ENCODE measurements at regions not wholly inside any gene's neighbourhood (a gene's known extent, or its start where the extent isn't known, plus 50 kb on each side); places are given as distances from the start of the nearest gene placed in this dataset.

- no peak overlapping the region for H3K4me3 ChIP-seq (ENCODE audit: low read depth, low read length)
- TF ChIP-seq, protein P1, sequence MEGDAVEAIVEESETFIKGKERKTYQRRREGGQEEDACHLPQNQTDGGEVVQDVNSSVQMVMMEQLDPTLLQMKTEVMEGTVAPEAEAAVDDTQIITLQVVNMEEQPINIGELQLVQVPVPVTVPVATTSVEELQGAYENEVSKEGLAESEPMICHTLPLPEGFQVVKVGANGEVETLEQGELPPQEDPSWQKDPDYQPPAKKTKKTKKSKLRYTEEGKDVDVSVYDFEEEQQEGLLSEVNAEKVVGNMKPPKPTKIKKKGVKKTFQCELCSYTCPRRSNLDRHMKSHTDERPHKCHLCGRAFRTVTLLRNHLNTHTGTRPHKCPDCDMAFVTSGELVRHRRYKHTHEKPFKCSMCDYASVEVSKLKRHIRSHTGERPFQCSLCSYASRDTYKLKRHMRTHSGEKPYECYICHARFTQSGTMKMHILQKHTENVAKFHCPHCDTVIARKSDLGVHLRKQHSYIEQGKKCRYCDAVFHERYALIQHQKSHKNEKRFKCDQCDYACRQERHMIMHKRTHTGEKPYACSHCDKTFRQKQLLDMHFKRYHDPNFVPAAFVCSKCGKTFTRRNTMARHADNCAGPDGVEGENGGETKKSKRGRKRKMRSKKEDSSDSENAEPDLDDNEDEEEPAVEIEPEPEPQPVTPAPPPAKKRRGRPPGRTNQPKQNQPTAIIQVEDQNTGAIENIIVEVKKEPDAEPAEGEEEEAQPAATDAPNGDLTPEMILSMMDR (IDR thresholded peaks at IDR 0.05; ENCODE audit: insufficient read depth, low read depth, low read length), result no peak
- DNase-seq (ENCODE audit: low read depth), result no peak
Measured at GRCh38 chr10:121316432-121316831, 281.8 kb downstream of the FGFR2 start.

- no peak for DNase-seq (ENCODE audit: low read depth)
- TF ChIP-seq, protein P1 (IDR thresholded peaks at IDR 0.05; ENCODE audit: insufficient read depth, low read depth, low read length), result no peak
- H3K4me3 ChIP-seq (ENCODE audit: low read depth, low read length), result no peak overlapping the region
Measured at GRCh38 chr10:121317374-121317773, 280.9 kb downstream of the FGFR2 start.

DNA sequence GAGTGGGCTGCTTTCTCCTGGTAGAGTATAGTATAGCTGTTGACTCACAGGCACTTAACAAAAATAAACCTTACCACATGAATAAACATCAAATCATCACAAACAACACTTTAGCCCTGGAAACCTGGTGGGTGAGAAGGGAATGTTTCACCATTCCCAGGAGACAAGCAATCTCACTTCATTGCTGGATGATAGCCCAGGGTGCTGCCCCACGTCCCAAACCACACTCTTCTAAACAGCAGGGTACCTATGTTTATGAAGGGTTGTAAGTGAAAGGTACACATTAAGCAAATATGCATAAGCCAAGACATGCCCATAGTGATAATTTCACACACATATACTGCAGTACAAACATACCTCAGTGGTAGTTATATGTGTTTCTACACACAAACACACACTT is 276.2 kb downstream of the FGFR2 start:
- TF ChIP-seq, protein P1 (IDR thresholded peaks at IDR 0.05; ENCODE audit: insufficient read depth, low read depth, low read length), result no peak
- no peak for DNase-seq (ENCODE audit: low read depth)
- H3K4me3 ChIP-seq (ENCODE audit: low read depth, low read length), result no peak overlapping the region

GRCh38 chr10:121322776-121323175 is 275.5 kb downstream of the FGFR2 start:
- TF ChIP-seq, protein P1 (IDR thresholded peaks at IDR 0.05; ENCODE audit: insufficient read depth, low read depth, low read length), result no peak
- no peak for DNase-seq (ENCODE audit: low read depth)
- no peak overlapping the region for H3K4me3 ChIP-seq (ENCODE audit: low read depth, low read length)

DNA sequence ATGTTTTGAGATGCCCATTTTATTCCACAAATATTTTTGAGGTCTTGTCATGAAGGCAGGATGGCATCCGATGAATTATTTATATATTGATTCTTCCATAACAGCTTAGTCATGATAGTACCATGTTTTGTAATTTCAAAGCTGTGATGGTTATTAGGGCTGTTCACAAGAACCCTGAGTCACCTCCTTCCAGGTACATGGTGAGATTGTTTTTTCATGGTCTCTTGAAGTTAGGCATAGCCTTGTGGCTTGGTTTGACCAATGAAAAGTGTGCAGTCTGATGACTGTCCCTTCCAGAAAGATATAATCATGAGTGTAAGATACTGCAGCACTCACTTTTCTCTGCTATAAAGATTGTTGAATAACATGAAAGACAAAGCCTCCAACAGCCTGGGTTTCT is 274.8 kb downstream of the FGFR2 start:
- TF ChIP-seq, protein P1 (IDR thresholded peaks at IDR 0.05; ENCODE audit: insufficient read depth, low read depth, low read length), result no peak
- no peak overlapping the region for H3K4me3 ChIP-seq (ENCODE audit: low read depth, low read length)
- DNase-seq (ENCODE audit: low read depth), result no peak

DNA sequence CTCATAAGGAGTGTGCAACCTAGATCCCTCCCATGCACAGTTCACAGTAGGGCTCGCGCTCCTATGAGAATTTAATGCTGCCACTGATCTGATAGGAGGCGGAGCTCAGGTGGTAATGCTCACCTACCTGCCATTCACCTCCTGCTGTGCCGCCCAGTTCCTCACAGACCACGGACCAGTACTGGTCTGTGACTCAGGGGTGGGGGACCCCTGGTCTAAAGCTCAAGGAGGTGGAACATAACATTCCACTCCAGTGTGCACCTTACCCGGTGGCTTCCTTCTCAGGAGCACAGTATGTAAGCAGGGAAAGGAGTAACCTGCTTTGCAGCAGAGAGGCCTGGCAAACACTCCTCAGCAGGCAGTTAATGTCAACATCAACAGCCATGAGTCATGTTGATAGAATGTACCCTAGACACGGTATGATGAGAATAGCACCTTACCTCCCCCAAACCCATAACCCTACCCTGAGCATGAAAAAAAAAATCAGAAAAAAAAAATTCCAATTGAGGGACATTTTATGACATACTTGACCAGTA is 273.5 kb downstream of the FGFR2 start:
- TF ChIP-seq, protein P1 (IDR thresholded peaks at IDR 0.05; ENCODE audit: insufficient read depth, low read depth, low read length), result no peak
- DNase-seq (ENCODE audit: low read depth), result no peak
- H3K4me3 ChIP-seq (ENCODE audit: low read depth, low read length), result no peak overlapping the region
